DMS53 treated with DMSO at 0.1 percent for 48 hours (cell line): ENCODE measurements at regions not wholly inside any gene's neighbourhood (a gene's known extent, or its start where the extent isn't known, plus 50 kb on each side); places are given as distances from the start of the nearest gene placed in this dataset.

Experiments used
- DNase-seq: peaks from one replicate; lab custom pipeline; 2025; ENCODE audit not compliant: unreplicated experiment; lab: John Stamatoyannopoulos, UW

DNA sequence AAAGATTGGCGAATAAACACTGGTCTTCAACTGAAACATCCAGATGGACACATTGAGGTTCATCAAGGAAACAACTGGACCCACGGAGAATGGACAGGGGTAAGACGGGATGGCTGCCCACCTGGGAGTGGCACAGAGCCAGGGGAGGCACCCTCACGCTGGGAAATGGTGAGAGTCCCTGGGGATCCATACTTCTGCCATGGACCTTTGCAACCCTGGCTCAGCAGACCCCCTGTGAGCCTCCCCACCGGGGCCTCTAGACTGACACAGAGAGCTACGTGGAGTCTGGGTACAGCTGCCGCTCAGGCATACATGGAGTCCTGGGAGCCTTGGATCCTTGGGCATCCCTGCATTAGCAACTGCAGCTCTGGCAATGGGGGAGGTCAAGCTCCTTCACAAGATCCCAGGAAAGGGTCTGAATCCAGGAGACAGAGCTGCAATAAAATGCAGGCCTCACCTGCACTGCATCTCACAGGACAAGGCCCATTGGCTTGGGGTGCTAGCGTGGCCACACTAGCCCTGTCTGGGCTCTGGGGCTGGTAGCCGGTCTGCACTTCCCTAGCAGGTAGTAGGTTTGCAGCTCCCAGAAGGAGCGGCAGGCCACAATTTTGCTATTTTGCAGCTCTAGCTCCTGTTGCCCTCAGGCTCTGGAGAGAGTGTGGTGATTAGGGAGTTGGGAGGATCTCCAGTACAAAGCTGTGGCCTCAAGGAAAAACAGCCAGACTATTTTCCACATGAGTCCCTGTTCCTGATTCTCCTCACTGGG is 496.4 kb upstream of the LRRC4C start:
- DNase-seq: no peak

DNA sequence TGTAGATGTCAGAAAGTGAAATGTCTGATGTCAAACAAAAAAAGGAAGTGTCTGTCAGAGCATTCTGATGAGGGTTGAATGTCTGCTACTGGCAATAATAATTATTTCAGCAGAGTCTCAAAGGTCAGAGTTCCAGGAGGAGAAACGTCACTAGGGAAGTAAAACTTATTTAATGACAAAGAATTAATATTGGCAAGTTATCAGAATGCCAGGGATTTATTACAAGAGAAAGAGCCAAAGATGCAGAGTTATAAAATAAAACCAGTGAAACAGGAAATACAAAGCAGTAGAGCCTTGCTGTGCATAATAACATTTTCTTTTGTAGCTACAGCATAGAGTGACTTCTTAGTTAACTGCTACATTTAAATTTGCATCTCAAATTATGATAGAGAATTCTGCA is 504.0 kb upstream of the LRRC4C start:
- no peak for DNase-seq

DNA sequence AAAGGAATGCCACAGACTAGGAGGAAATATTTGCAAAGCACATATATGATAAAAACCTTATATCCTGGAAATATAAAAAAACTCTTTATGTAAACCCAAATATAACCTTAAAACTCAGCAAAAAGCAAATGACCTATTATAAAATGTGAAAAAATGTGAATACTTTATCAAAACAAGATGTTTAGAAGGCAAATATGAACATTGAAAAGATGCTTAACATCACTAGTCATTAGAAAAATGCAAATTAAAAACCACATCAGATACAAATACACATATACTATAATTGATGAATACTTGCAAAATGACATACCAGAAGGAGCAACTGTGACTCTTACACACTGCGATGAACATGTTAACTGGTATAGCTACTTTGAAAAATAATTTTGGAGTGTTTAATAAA is 511.2 kb upstream of the LRRC4C start:
- no peak for DNase-seq

DNA sequence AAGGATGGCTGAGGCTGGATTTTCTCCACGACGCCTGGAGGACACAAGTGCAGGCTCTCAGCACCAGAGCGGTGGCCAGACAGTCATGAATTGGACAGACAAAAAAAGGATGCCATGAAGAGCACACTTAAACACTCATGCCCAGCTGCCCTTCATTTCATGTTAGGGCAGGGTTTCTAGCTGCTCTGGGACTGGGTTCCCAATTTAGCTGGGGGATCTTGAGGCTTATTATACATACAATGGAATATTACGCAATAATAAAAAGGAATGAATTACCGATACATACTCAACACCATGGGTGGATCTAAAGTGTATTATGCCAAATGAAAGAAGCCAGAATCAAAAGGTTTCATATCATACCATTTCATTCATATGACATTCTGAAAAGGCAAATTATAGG is 512.1 kb upstream of the LRRC4C start:
- no peak for DNase-seq

DNA sequence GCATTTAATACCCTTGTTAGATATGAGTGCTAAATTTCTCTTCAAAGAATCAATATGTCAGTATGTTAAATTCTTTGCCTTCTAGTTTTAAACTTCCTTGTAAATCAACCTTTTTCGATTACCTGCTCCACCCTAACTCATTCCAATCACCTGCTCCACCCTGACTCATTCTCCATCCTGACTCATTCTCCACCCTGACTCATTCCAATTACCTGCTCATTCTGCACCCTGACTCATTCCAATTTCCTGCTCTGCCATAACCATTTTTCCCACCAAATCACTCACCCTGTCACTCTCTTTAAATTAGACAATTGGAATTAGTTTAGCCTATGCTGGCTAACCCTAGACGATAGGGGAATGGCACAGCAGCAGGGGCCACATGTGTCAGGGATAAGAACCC is 519.5 kb upstream of the LRRC4C start:
- no peak for DNase-seq

DNA sequence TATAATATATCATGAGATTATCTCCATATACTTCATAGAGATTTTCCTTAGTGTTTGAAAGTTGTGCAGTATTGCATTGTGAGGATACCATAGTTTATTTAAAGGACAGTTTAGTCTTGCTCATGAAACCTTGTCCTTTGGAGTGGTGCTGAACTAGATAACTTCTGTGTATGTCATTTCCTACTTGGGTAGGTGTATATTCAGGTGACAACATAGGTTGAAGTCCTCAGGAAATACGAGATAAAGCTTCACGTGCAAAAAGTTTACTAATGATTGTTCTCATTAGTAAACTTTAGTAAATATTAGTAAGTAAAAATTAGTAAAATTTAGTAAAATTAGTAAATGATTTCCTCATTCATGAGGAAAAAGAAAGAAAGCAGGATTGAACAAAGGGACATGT is 521.3 kb upstream of the LRRC4C start:
- no peak for DNase-seq

DNA sequence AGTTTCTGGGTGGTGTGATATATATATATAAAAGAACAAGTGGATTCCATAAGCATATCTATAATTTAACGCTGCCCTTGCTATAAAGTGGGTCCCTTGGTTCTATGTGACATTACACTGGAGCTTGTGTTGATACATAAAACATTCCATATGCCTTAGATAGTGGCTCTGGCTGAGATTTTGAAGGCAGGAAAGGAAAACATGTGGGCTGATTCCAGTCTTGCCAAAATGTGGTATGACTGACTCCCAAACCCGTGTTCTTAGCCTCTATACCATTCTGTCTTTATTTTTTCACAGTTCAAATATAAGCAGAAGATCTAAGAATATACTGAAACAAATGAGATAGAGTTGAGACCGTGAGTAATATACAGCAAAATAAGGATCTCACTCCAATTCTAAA is 522.8 kb upstream of the LRRC4C start:
- no peak for DNase-seq

DNA sequence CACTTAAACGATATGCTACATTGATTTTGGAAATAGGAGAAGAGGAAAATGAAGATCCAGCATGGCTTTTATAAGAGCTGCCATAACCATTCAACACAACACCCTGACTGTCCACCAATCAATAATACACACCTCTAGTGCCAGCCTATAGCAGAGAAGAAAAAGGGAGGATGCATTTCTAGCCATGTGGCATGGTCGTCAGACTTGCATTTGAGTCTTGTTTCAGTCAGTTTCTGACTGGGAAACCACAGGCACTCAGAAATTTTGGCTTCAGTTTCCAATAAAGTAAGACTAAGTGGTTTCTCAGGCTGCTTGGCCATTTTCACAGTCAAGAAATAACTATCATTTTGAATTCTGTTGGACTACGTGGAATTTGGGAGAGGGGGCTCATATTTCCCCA is 523.5 kb upstream of the LRRC4C start:
- DNase-seq: no peak

DNA sequence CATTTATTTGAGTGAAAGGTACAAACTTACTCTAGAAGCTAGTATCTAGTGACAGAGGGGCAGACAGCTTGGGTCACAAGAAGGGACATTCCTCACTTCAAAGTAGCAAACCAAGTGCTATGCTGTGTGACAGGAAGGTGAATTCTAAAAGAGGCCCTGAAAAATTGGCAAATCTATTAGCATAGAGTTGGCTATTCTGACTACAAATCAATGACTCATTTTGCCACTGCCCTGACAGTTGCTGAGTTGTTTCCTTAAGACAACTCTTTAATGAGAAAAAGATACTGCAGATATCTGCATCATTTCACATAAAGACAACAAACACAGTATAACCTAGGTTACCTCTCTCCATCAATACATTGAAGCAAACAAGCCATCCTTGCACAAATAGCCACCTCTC is 524.0 kb upstream of the LRRC4C start:
- DNase-seq: no peak

DNA sequence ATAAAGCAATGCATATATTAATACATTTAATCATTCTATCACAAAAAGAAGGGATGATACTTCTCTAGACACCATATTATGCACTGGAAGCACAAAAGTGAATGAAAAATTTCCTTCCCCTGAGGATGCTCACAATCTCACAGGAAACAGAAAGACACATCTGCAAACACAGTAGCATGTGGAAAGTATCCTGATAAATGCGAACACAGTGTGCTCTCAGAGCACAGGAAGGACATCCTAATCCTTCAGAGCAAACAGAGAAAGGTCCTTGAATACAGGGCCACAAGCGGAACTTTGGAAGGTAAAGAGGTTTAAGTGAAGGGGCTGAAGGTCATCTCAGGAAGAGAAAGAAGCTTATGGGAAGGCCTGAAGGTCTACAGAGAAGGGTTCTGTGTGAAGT is 524.6 kb upstream of the LRRC4C start:
- no peak for DNase-seq

DNA sequence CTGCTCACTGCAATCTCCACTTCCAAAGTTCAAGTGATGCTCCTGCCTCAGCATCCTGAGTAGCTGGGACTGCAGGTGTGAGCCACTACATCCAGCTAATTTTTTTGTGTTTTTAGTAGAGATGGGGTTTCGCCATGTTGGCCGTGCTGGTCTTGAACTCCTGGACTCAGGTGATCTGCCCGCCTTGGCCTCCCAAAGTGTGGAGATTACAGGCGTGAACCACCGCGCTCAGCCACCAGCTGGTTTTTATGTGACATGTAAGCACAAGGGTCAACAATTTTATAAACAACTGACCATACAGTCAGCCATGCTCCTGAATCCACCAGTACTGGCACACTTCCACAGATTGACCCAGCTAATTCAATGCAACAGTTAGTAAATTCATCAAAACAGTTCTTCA is 526.3 kb upstream of the LRRC4C start:
- no peak for DNase-seq

DNA sequence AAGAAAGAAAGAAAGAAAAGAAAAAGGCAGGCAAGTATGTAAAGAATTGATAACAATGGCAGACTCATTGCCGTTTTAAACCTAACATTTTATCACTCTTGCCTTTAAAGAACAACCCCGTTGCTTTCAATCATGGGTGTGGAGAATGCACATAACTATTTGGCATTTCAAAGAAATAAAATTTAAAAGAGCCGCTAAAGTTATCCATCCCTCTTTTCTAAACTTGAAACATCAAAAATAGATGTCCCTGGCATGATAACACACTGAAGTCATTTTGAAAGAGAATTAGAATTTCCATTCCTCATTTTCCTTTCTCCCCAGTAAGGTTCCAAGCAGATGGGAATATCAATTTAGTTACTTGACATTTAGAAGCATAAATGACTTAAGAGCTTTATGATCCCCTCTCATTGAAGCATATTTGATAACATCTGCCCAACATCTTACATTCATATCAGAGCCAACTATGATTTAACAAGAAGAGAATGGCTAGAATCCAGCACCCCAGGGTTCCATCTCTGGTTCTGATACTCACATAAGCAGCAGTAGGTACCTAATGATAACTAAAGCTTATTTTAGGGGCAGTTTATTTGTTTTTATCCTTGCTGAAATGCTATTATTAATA is 529.6 kb upstream of the LRRC4C start:
- no peak for DNase-seq

DNA sequence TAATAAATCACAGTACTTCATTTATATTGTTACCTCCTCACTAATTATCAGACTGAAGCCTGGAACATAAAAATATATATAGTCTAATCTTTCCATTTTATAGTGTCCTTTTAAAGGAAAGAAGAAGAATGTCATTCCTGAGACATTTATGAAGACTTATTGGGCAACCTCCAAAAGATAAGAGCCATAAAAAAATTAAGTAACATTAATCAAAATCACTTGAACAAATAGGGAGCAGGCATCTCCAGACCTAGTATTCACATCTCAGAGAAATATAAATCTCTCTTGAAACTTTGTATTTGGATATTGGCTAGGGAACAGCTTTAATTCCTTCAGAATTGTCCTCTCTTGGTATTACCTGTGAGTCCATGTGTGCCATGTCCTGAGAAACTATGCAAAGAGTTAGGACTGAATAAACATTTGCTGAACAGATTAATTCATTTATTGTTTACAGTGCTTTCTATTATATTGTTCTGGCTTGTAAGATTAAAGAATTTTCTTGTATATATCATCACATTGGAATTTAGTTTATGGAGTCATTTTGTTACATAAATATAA is 530.5 kb upstream of the LRRC4C start:
- DNase-seq: no peak

DNA sequence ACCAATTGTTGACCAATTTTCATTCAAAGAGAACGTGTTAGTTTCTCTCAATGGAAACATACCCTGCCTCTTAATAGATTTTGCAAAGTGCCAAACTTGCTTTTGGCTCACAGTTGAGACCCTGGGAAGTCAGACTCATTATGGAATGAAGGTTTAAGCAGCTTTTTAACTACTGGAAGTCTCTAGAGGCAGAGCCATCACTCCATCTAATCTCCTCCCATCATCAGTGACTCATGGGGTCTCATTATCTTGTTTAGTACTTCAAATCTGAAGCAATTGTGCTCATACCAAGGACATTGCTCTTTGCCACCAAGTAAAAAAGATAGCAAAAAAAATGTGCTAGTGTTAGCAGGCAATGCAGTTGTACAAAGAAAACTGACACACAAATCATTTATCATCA is 537.1 kb upstream of the LRRC4C start:
- no peak for DNase-seq

DNA sequence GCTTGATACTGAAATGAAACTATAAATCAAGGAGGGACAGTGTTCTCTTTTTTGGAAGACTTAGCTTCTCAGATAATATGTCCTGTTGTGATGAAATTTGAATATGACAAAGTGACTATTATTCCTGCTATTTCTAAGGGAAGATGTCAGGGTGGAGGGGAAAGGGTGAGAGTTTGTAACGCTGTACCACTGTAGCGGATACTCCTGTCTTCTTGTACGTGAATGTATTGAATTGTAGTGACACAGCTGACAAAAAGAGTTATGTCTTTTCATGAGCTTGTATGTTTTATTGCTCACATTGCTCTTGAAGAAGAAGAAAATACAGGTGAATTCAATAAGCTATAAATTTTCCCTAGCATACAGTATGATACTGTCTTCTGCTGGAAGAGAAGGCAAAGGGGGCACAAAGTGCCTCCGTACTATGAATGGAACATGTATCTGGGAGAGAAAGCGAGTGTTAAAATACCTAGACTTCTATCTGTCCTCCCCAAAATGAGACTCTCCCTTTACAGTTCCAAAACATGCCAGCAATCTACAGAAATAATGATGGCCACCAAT is 538.5 kb upstream of the LRRC4C start:
- DNase-seq: no peak

DNA sequence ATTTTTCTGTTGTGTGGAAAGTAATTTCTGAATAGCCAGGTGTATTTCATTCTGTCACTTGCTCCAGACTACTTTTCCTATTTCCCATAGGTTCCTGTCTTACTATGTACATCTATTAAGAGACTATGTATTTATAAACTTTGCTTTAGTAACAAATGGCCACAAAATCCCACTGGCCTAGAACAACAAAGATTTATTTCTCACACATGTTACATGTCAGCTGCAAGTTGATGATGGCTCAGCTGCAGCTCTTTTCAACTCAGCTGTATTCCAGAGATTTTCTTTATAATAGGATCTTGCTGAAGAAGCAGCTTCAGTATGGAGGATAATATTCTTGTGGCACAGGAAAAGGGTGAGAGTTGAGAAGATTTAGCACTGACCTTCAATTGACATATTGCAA is 539.6 kb upstream of the LRRC4C start:
- DNase-seq: no peak

DNA sequence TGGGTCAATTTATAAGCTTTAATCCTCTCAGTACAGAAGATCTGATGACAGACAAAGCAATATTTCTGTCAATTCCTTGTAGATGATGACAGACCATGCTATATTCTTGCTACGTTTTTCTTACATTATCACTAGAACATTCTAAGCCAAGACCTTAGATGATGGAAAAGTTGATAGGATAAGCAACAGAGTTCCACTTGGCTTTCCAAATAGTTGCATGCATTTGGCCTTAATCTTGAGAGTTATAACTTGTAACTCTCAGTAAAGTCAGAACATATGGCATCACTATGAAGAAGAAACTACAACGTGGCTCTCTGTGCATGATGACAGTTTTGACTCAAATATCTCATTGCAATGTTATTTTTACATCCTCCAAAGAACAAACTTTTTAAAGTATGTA is 544.3 kb upstream of the LRRC4C start:
- DNase-seq: no peak

DNA sequence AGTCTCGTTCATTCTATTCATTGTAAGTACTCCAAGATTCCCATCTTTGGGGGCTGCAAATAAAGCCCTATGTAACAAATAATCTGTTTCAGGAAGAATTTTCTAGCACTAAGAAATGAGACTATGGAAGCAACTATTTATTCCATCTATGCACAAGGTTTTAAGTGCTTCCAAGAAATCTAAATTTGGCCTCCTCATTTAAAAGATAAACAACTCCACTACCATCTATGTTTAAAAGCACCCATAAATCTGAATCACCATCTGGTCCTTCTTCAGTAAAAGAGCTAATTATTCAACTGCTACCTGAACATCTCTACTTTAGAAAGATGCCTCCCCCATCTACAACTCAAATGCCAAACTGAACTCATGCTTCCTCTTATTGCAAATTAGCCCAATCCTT is 547.3 kb upstream of the LRRC4C start:
- DNase-seq: no peak

DNA sequence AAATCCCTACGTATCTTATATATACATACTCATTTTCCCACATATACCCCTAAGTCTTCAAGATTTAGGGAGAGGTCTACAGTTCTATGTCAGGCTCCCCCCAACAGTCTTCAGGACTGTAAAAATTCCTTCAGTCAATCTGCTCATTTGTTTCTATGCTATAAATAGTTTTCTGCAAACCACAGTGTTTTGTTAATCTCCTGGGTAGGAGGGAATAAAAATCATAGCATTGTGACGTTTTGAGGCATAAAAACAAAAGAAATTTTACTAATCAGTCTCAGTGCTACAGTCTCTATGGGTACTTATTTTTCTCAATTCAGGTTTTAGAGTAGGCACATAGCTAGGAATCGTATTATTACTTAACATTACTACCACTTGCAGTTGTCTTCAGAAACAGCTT is 552.8 kb upstream of the LRRC4C start:
- DNase-seq: no peak

DNA sequence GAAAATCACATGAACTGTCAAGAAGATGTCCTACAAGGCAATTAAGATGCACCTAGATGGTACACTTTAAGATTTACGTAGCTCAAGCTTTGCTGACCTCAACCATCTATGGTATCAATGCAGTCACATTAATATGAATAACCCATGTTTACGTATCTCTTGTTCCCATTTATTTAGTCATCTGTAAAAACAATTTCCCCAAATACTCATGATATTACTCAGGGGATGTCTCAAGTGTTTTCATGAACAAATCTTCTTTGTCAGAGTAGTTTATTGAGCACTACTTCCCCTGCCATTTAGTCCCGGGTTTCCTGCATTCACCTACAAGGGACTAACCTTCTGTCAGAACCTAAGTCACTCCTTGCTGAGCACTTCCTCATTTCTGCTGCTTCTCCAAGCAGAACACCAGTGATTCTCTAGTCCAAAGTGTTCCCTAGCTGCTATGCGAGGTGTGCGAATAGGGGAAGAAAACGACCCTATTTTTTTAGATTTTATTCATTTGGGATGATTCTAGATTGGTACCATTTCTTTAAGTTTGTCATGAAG is 554.3 kb upstream of the LRRC4C start:
- DNase-seq: no peak

DNA sequence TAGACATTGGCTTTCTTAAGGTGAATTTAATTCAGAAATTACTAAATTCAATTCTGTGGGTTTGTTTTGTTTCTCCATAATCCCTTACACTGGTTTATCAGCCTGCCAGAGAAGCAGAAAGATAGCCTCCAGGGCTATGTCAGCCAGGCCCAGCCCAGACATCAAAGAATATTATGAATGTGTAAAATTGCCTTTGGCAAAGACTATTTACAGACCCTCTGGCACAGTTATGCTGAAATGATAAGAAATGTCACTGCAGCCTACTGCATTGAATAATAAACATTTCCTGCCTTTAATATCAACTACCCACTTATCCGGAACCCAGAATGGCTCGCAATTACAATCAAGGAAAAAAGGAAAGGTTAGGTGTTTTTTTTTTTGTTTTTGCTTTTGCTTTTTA is 562.5 kb upstream of the LRRC4C start:
- DNase-seq: no peak

DNA sequence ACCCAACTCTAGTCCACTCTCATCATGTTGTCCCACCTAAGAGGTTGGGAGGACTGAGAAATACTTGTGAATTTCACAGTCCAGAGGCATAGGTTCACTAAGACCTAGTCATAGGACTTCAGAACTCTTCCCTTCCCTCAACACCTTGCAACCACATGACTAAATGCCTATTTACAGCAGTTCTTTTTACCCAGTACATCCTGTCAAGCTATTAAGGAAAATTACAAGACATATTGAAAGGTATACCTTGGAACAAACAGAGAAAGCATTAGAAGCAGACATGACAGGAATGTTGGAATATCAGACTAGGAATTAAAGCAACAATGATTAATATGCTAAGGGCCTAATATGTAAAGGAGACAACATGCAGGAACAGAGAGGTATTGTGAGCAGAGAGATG is 563.8 kb upstream of the LRRC4C start:
- no peak for DNase-seq
